ENCODE measurements at regions not wholly inside any gene's neighbourhood (a gene's known extent, or its start where the extent isn't known, plus 50 kb on each side); places are given as distances from the start of the nearest gene placed in this dataset.

DNA sequence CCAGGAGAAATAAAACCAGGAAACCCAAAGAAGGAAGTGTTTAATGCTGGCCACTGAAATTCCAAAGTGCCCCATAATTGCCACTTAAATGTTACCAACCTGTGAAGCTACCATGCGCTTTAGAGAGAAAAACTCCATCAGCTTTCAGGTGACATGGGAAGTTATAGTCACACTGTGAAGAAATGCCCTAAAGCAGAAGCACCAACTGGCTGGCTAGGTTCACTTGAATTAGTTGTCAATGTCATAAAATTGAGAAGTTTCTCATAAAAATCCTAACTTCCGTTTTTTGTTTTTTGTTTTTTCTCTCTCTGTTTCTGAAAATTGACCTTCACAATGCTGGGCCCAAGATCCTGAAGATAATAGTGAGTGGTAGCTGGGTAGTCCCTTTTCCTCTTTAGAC lies 167.9 kb upstream of the CTNNB1 start:
- no peaks in the 10 kb centered on the region for H3K36me3 ChIP-seq (ENCODE audit: control insufficient read depth in 5 of 5, insufficient read depth in 5 of 5, low read length in 5 of 5)
- H3K9me3 ChIP-seq (ENCODE audit: control insufficient read depth in 5 of 5, low read length in 5 of 5): no peaks in the 10 kb centered on the region
- H3K27ac ChIP-seq (ENCODE audit: low read depth, low read length): no peak overlapping the region
- H3K27me3 ChIP-seq (ENCODE audit: control insufficient read depth in 5 of 5, insufficient read depth in 4 of 5, low read length in 5 of 5): no peaks in the 10 kb centered on the region
- H3K4me3 ChIP-seq (ENCODE audit: low read depth in 1 of 5, low read length in 5 of 5): no peak overlapping the region
- H3K9ac ChIP-seq (ENCODE audit: low read length in 5 of 5): no peak overlapping the region
- peaks cover under 1 to 18% (median 8%) of the 10 kb centered on the region in 5 donors for H3K4me1 ChIP-seq (ENCODE audit: control insufficient read depth in 5 of 5, insufficient read depth in 5 of 5, low read length in 5 of 5)

DNA sequence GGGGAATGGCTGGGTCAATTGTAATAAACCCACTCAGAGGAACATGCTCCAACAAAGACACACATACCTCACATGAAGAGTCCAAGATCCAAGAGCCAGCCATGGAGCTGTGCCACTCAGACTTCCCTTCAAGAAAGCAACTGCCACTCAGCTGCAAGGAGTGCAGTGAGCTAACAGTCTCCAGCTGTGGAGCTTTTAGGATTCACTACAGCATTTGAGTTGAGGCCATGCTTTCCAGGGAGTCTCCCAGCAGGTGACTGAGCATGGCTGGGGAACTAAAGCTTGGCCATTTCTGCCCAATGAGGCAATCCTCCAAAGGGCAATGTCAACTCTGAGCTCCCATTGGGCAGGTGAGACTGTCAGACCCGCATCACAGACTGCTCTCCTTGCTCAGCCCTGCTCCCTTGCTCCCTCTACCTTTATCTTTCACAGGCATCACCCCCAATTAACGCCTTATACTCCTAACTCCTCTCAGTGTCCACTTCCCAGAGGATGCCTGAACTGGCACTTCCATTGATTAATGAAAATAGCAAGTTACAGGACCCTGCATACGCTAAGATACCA lies 165.3 kb upstream of the CTNNB1 start:
- Histone ChIP-seq H3K27me3 (ENCODE audit: control insufficient read depth in 5 of 5, insufficient read depth in 4 of 5, low read length in 5 of 5) (no peaks in the 10 kb centered on the region), H3K4me1 (ENCODE audit: control insufficient read depth in 5 of 5, insufficient read depth in 5 of 5, low read length in 5 of 5) (peaks cover 0 to 12% (median 4%) of the 10 kb centered on the region in 5 donors), H3K9me3 (ENCODE audit: control insufficient read depth in 5 of 5, low read length in 5 of 5) (no peaks in the 10 kb centered on the region), H3K4me3 (ENCODE audit: low read depth in 1 of 5, low read length in 5 of 5) (no peak overlapping the region), H3K36me3 (ENCODE audit: control insufficient read depth in 5 of 5, insufficient read depth in 5 of 5, low read length in 5 of 5) (no peaks in the 10 kb centered on the region), H3K9ac (ENCODE audit: low read length in 5 of 5) (no peak overlapping the region), H3K27ac (ENCODE audit: low read depth, low read length) (no peak overlapping the region)

DNA sequence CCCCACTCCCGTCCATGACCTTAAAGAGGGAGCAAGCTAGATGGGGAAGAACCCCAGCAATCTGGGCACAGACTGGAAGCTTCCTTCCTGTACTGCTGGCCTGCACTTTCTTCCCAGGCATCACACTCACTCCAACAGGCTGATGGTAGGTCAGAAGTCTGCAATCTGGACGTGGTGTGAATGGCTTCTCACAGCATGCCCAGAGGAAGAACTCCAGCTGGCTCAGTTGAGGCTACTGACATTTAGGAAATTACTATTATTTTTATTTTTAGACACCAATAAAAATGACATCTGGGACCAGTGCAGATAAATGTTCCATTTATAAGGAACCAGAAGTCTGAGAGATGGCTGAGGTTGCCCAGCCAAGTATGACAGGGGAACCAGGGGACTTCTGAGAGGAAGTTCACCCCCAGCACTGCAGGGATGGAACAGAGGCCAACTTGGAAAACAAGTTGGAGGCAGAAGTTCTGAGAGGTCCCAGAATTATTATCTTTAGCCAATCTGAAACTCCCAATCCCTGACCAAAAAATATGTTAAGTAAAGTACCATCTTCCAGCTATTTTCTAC lies 163.8 kb upstream of the CTNNB1 start:
- no peak overlapping the region for H3K27ac ChIP-seq (ENCODE audit: low read depth, low read length)
- no peak overlapping the region for H3K9ac ChIP-seq (ENCODE audit: low read length in 5 of 5)
- no peaks in the 10 kb centered on the region for H3K36me3 ChIP-seq (ENCODE audit: control insufficient read depth in 5 of 5, insufficient read depth in 5 of 5, low read length in 5 of 5)
- H3K4me1 ChIP-seq (ENCODE audit: control insufficient read depth in 5 of 5, insufficient read depth in 5 of 5, low read length in 5 of 5): peaks cover 0 to 12% (median 4%) of the 10 kb centered on the region in 5 donors
- no peaks in the 10 kb centered on the region for H3K27me3 ChIP-seq (ENCODE audit: control insufficient read depth in 5 of 5, insufficient read depth in 4 of 5, low read length in 5 of 5)
- H3K9me3 ChIP-seq (ENCODE audit: control insufficient read depth in 5 of 5, low read length in 5 of 5): no peaks in the 10 kb centered on the region
- no peak overlapping the region for H3K4me3 ChIP-seq (ENCODE audit: low read depth in 1 of 5, low read length in 5 of 5)

DNA sequence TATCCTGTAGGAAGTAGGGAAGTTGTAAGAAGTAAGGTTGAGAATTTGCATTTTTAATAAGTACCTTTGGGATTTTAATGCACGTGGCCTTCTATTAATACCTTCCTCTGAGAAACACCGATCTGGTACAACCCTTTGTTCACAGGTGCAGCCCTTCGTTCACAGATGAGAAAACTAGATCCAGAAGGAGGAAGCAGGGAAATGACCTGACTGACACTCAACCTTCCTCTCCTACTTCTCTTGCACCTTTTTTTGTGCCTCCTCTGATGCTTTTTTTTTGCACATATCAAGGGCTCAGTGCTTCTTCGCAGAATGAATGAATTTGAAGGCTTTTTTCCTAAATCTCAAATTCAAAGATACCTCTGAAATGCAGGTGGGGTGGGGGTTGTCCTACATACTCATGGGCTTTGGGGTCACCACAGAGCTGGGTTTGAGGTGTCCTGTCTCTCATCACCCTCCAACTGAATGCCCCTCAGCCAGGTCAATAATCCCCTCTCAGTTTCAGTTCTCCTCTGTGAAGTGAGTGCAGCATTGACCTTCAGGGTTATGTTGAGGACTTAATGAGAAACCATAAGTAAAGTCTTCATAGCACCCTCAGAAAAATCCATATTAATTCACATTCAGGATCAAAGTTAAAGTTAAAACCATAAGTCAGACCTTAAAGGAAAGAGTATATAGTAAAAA lies 161.5 kb upstream of the CTNNB1 start:
- no peak overlapping the region for H3K9ac ChIP-seq (ENCODE audit: low read length in 5 of 5)
- H3K36me3 ChIP-seq (ENCODE audit: control insufficient read depth in 5 of 5, insufficient read depth in 5 of 5, low read length in 5 of 5): no peaks in the 10 kb centered on the region
- no peak overlapping the region for H3K27ac ChIP-seq (ENCODE audit: low read depth, low read length)
- H3K27me3 ChIP-seq (ENCODE audit: control insufficient read depth in 5 of 5, insufficient read depth in 4 of 5, low read length in 5 of 5): no peaks in the 10 kb centered on the region
- peaks cover 0 to 9% (median 4%) of the 10 kb centered on the region in 5 donors for H3K4me1 ChIP-seq (ENCODE audit: control insufficient read depth in 5 of 5, insufficient read depth in 5 of 5, low read length in 5 of 5)
- H3K4me3 ChIP-seq (ENCODE audit: low read depth in 1 of 5, low read length in 5 of 5): no peak overlapping the region
- H3K9me3 ChIP-seq (ENCODE audit: control insufficient read depth in 5 of 5, low read length in 5 of 5): no peaks in the 10 kb centered on the region

DNA sequence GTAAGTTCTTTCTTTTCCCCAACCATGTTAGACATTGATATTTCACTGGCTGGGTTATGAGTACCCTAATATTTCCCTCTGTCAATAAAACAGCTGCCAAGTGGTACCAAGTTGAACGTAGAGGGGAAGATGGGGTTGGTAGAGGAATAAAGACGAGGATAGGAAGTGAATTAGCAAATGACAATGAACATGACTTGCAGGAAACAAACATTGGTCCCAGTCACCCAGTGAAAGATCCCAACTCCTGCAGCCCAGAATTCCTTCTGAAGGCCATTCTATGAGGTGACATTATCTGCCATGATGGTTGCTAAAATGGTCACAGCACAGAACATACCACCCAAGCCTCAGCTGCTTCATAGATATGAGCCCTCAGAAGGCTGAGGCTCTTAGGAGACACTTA lies 159.0 kb upstream of the CTNNB1 start:
- Histone ChIP-seq H3K36me3 (ENCODE audit: control insufficient read depth in 5 of 5, insufficient read depth in 5 of 5, low read length in 5 of 5) (no peaks in the 10 kb centered on the region), H3K9me3 (ENCODE audit: control insufficient read depth in 5 of 5, low read length in 5 of 5) (no peaks in the 10 kb centered on the region), H3K27ac (ENCODE audit: low read depth, low read length) (no peak overlapping the region), H3K27me3 (ENCODE audit: control insufficient read depth in 5 of 5, insufficient read depth in 4 of 5, low read length in 5 of 5) (no peaks in the 10 kb centered on the region), H3K9ac (ENCODE audit: low read length in 5 of 5) (no peak overlapping the region), H3K4me1 (ENCODE audit: control insufficient read depth in 5 of 5, insufficient read depth in 5 of 5, low read length in 5 of 5) (peaks cover 0 to 5% (median under 1%) of the 10 kb centered on the region in 5 donors), H3K4me3 (ENCODE audit: low read depth in 1 of 5, low read length in 5 of 5) (no peak overlapping the region)

DNA sequence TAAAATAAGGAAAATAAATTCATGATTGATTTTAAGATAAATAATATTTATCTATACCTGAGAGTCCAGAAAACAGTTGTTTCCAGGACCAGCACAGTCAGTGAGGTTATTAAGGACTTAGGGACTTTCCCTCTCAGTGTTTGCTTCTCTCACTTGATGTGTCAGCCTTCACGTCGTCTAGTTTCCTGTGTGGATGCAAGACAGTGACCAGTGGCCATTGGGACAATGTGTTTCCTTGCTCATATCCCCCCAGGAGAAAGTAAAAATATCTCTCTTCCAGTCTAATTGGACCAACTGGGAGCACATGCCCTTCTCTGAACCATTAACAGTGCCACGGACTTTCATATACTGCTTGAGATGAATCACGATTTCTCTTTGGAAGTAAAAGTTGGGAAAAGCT lies 157.8 kb upstream of the CTNNB1 start:
- Histone ChIP-seq H3K4me3 (ENCODE audit: low read depth in 1 of 5, low read length in 5 of 5) (no peak overlapping the region), H3K27ac (ENCODE audit: low read depth, low read length) (no peak overlapping the region), H3K9me3 (ENCODE audit: control insufficient read depth in 5 of 5, low read length in 5 of 5) (no peaks in the 10 kb centered on the region), H3K27me3 (ENCODE audit: control insufficient read depth in 5 of 5, insufficient read depth in 4 of 5, low read length in 5 of 5) (no peaks in the 10 kb centered on the region), H3K9ac (ENCODE audit: low read length in 5 of 5) (no peak overlapping the region), H3K4me1 (ENCODE audit: control insufficient read depth in 5 of 5, insufficient read depth in 5 of 5, low read length in 5 of 5) (no peaks in the 10 kb centered on the region), H3K36me3 (ENCODE audit: control insufficient read depth in 5 of 5, insufficient read depth in 5 of 5, low read length in 5 of 5) (no peaks in the 10 kb centered on the region)

DNA sequence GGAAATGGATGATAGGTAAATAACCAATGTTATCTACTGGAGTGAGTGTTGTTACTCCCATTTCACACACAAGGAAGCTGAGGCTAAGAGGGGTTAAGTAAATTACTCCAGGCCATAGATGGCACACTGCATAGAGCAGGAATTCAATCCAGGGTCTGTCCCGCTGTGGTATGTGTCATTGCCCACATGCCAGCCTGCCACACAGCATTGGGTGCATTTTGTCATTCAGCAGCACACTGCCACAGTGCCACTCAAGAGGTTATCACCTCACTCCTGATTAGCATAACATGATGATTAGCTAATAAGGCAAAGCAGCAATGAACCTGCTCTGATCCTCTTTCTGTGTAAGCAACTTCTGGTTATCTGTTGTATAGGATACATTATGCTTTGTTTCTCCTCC lies 157.4 kb upstream of the CTNNB1 start:
- peaks cover 0 to under 1% (median 0%) of the 10 kb centered on the region in 5 donors for H3K9me3 ChIP-seq (ENCODE audit: control insufficient read depth in 5 of 5, low read length in 5 of 5)
- no peaks in the 10 kb centered on the region for H3K27me3 ChIP-seq (ENCODE audit: control insufficient read depth in 5 of 5, insufficient read depth in 4 of 5, low read length in 5 of 5)
- H3K4me3 ChIP-seq (ENCODE audit: low read depth in 1 of 5, low read length in 5 of 5): no peak overlapping the region
- H3K9ac ChIP-seq (ENCODE audit: low read length in 5 of 5): no peak overlapping the region
- no peak overlapping the region for H3K27ac ChIP-seq (ENCODE audit: low read depth, low read length)
- H3K4me1 ChIP-seq (ENCODE audit: control insufficient read depth in 5 of 5, insufficient read depth in 5 of 5, low read length in 5 of 5): no peaks in the 10 kb centered on the region
- no peaks in the 10 kb centered on the region for H3K36me3 ChIP-seq (ENCODE audit: control insufficient read depth in 5 of 5, insufficient read depth in 5 of 5, low read length in 5 of 5)

DNA sequence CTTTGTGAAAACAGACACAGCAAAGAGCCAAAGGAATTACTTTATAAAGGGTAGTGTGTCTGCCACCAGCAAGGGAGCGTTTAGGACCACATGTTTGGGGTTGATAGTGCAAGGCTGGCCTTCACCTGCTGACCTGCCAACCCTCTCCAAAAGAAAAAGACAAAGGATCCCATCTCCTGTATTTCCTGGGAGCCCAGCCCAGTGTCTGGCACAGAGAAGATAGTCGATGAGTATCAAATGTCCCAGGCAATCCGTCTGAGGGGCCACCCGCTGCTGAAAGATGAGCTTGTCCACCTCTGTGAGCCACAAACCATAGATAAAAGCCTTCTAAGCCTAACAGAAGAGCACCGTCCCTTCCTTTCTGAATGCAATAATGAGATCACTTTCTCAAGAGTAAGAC lies 154.8 kb upstream of the CTNNB1 start:
- Histone ChIP-seq H3K4me3 (ENCODE audit: low read depth in 1 of 5, low read length in 5 of 5) (no peak overlapping the region), H3K27ac (ENCODE audit: low read depth, low read length) (no peak overlapping the region), H3K9me3 (ENCODE audit: control insufficient read depth in 5 of 5, low read length in 5 of 5) (peaks cover 0 to 5% (median 0%) of the 10 kb centered on the region in 5 donors), H3K9ac (ENCODE audit: low read length in 5 of 5) (no peak overlapping the region), H3K36me3 (ENCODE audit: control insufficient read depth in 5 of 5, insufficient read depth in 5 of 5, low read length in 5 of 5) (no peaks in the 10 kb centered on the region), H3K27me3 (ENCODE audit: control insufficient read depth in 5 of 5, insufficient read depth in 4 of 5, low read length in 5 of 5) (no peaks in the 10 kb centered on the region), H3K4me1 (ENCODE audit: control insufficient read depth in 5 of 5, insufficient read depth in 5 of 5, low read length in 5 of 5) (no peaks in the 10 kb centered on the region)

DNA sequence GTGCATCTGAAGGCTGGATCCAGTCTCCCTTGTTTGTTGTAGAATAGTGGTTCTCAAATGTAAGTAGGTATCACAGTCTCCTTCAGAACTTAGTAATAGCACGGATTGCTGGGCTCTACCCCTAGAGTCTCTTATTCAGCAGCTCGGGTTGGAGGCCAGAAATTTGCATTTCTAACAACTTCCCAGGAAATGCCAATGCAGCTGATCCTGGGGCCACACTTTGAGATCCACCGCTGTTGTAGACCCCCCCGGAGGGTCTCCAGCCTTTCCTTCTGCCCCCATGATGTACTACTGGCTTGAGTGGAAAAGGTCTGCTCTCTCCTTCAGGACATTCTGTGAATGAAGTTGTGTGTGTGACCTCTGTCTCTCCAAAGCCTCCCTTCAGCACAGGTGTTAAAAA lies 153.8 kb upstream of the CTNNB1 start:
- H3K4me1 ChIP-seq (ENCODE audit: control insufficient read depth in 5 of 5, insufficient read depth in 5 of 5, low read length in 5 of 5): no peaks in the 10 kb centered on the region
- H3K27ac ChIP-seq (ENCODE audit: low read depth, low read length): no peak overlapping the region
- no peaks in the 10 kb centered on the region for H3K36me3 ChIP-seq (ENCODE audit: control insufficient read depth in 5 of 5, insufficient read depth in 5 of 5, low read length in 5 of 5)
- H3K9me3 ChIP-seq (ENCODE audit: control insufficient read depth in 5 of 5, low read length in 5 of 5): peaks cover 0 to 5% (median 0%) of the 10 kb centered on the region in 5 donors
- H3K9ac ChIP-seq (ENCODE audit: low read length in 5 of 5): no peak overlapping the region
- H3K4me3 ChIP-seq (ENCODE audit: low read depth in 1 of 5, low read length in 5 of 5): no peak overlapping the region
- no peaks in the 10 kb centered on the region for H3K27me3 ChIP-seq (ENCODE audit: control insufficient read depth in 5 of 5, insufficient read depth in 4 of 5, low read length in 5 of 5)

DNA sequence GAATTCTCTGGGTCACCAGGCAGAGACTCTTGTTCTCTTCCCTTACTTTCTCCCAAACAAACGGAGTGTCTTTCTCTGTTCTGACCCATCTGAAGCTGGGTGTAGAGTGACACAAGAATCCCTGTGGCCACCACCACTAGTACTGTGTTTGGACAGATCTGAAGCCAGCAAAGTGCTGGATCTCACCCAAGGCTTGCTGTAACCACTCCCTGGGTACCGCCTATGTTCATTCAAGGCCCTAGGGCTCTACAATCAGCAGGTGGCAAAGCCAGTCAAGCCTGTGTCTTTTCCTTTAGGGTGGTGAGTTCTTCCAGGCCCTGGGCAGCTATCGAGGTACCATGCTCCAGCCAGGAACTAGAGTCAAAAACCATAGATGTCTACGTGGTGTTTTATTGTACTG lies 149.2 kb upstream of the CTNNB1 start:
- H3K27ac ChIP-seq (ENCODE audit: low read depth, low read length): no peak overlapping the region
- no peak overlapping the region for H3K9ac ChIP-seq (ENCODE audit: low read length in 5 of 5)
- H3K36me3 ChIP-seq (ENCODE audit: control insufficient read depth in 5 of 5, insufficient read depth in 5 of 5, low read length in 5 of 5): no peaks in the 10 kb centered on the region

More for the DNA sequence above, 149.2 kb upstream of the CTNNB1 start:
- no peaks in the 10 kb centered on the region for H3K4me1 ChIP-seq (ENCODE audit: control insufficient read depth in 5 of 5, insufficient read depth in 5 of 5, low read length in 5 of 5)
- no peaks in the 10 kb centered on the region for H3K27me3 ChIP-seq (ENCODE audit: control insufficient read depth in 5 of 5, insufficient read depth in 4 of 5, low read length in 5 of 5)
- H3K9me3 ChIP-seq (ENCODE audit: control insufficient read depth in 5 of 5, low read length in 5 of 5): peaks cover 0 to 5% (median 0%) of the 10 kb centered on the region in 5 donors
- no peak overlapping the region for H3K4me3 ChIP-seq (ENCODE audit: low read depth in 1 of 5, low read length in 5 of 5)
